ENCODE measurements at regions not wholly inside any gene's neighbourhood (a gene's known extent, or its start where the extent isn't known, plus 50 kb on each side); places are given as distances from the start of the nearest gene placed in this dataset.

DNA sequence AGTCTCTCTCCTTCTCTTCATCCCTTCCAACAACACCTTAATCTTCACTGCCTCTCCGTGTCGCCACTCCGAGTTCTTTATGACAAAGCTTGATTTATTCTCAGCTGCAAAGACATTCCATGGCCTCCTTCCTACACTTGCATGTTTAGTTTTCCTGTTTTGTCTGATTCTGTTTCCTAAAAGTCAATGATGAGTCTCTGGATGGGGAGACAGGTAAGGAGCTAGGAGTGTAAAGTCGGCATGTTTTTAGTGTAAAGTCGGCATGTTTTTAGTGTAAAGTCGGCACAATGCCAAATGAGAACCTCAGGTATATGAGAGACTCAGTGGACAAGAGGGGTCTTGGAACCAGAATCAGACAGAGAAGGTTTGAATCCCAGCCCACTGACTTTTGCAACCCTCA, 362.3 kb upstream of the EEF2KMT start:
- Histone ChIP-seq H3K4me3 (ENCODE audit: low read length in 2 of 2) (no peak overlapping the region), H3K9ac (ENCODE audit: low read length in 2 of 2) (no peak overlapping the region), H3K27me3 (ENCODE audit: control insufficient read depth in 1 of 2, insufficient read depth in 2 of 2, low read length in 2 of 2) (peaks cover 2 to 3% of the 10 kb centered on the region in 2 donors), H3K9me3 (ENCODE audit: control insufficient read depth in 2 of 2, low read length in 2 of 2) (peaks cover 0 to 3% of the 10 kb centered on the region in 2 donors), H3K36me3 (ENCODE audit: control insufficient read depth in 2 of 2, insufficient read depth in 2 of 2, low read length in 2 of 2) (no peaks in the 10 kb centered on the region), H3K27ac (ENCODE audit: low read length) (no peak overlapping the region), H3K4me1 (ENCODE audit: control insufficient read depth, insufficient read depth, low read length) (no peaks in the 10 kb centered on the region)

GRCh38 chr16:5455110-5455509, 357.5 kb upstream of the EEF2KMT start:
- Histone ChIP-seq H3K4me3 (ENCODE audit: low read length in 2 of 2) (no peak overlapping the region), H3K9ac (ENCODE audit: low read length in 2 of 2) (no peak overlapping the region), H3K27me3 (ENCODE audit: control insufficient read depth in 1 of 2, insufficient read depth in 2 of 2, low read length in 2 of 2) (peaks cover 2 to 3% of the 10 kb centered on the region in 2 donors), H3K36me3 (ENCODE audit: control insufficient read depth in 2 of 2, insufficient read depth in 2 of 2, low read length in 2 of 2) (no peaks in the 10 kb centered on the region), H3K27ac (ENCODE audit: low read length) (no peak overlapping the region), H3K4me1 (ENCODE audit: control insufficient read depth, insufficient read depth, low read length) (no peaks in the 10 kb centered on the region), H3K9me3 (ENCODE audit: control insufficient read depth in 2 of 2, low read length in 2 of 2) (peaks cover 0 to 3% of the 10 kb centered on the region in 2 donors)

- Histone ChIP-seq H3K27me3 (ENCODE audit: control insufficient read depth in 1 of 2, insufficient read depth in 2 of 2, low read length in 2 of 2) (peaks cover 0 to 2% of the 10 kb centered on the region in 2 donors), H3K9ac (ENCODE audit: low read length in 2 of 2) (no peak overlapping the region), H3K9me3 (ENCODE audit: control insufficient read depth in 2 of 2, low read length in 2 of 2) (peaks cover 0 to 3% of the 10 kb centered on the region in 2 donors), H3K4me1 (ENCODE audit: control insufficient read depth, insufficient read depth, low read length) (no peaks in the 10 kb centered on the region), H3K27ac (ENCODE audit: low read length) (no peak overlapping the region), H3K36me3 (ENCODE audit: control insufficient read depth in 2 of 2, insufficient read depth in 2 of 2, low read length in 2 of 2) (no peaks in the 10 kb centered on the region), H3K4me3 (ENCODE audit: low read length in 2 of 2) (no peak overlapping the region)
Measured at GRCh38 chr16:5454349-5454748, 356.8 kb upstream of the EEF2KMT start.

- no peak overlapping the region for H3K27ac ChIP-seq (ENCODE audit: low read length)
- H3K4me3 ChIP-seq (ENCODE audit: low read length in 2 of 2) = no peak overlapping the region
- H3K9me3 ChIP-seq (ENCODE audit: control insufficient read depth in 2 of 2, low read length in 2 of 2) = no peaks in the 10 kb centered on the region
- no peaks in the 10 kb centered on the region for H3K36me3 ChIP-seq (ENCODE audit: control insufficient read depth in 2 of 2, insufficient read depth in 2 of 2, low read length in 2 of 2)
- no peak overlapping the region for H3K9ac ChIP-seq (ENCODE audit: low read length in 2 of 2)
- no peaks in the 10 kb centered on the region for H3K27me3 ChIP-seq (ENCODE audit: control insufficient read depth in 1 of 2, insufficient read depth in 2 of 2, low read length in 2 of 2)
- H3K4me1 ChIP-seq (ENCODE audit: control insufficient read depth, insufficient read depth, low read length) = no peaks in the 10 kb centered on the region
Measured at GRCh38 chr16:5451641-5452040, 354.0 kb upstream of the EEF2KMT start.

GRCh38 chr16:5450409-5451104, 353.0 kb upstream of the EEF2KMT start:
- no peaks in the 10 kb centered on the region for H3K27me3 ChIP-seq (ENCODE audit: control insufficient read depth in 1 of 2, insufficient read depth in 2 of 2, low read length in 2 of 2)
- no peaks in the 10 kb centered on the region for H3K36me3 ChIP-seq (ENCODE audit: control insufficient read depth in 2 of 2, insufficient read depth in 2 of 2, low read length in 2 of 2)
- no peaks in the 10 kb centered on the region for H3K4me1 ChIP-seq (ENCODE audit: control insufficient read depth, insufficient read depth, low read length)
- H3K9ac ChIP-seq (ENCODE audit: low read length in 2 of 2) = no peak overlapping the region
- no peaks in the 10 kb centered on the region for H3K9me3 ChIP-seq (ENCODE audit: control insufficient read depth in 2 of 2, low read length in 2 of 2)
- no peak overlapping the region for H3K27ac ChIP-seq (ENCODE audit: low read length)
- H3K4me3 ChIP-seq (ENCODE audit: low read length in 2 of 2) = no peak overlapping the region

DNA sequence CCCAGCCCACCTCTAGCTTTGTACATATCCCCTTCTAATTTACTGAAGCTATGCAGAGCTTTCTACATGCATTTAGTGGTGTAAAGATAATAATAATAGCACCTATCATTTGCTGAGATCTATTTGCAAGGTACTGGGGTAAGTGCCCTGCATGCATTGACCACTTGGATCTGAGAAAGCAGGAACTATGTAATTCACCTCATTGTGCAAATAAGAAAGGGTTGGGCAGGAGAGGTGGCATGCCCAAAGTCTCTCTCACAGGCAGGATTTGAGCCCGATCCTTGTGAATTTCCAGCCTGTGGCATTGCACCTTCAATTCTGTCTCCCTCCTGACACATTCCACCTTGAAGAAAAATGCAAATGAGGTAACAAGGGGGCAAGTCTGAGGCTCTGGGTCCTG, 352.3 kb upstream of the EEF2KMT start:
- no peaks in the 10 kb centered on the region for H3K36me3 ChIP-seq (ENCODE audit: control insufficient read depth in 2 of 2, insufficient read depth in 2 of 2, low read length in 2 of 2)
- H3K4me3 ChIP-seq (ENCODE audit: low read length in 2 of 2) = no peak overlapping the region
- no peak overlapping the region for H3K27ac ChIP-seq (ENCODE audit: low read length)
- H3K9me3 ChIP-seq (ENCODE audit: control insufficient read depth in 2 of 2, low read length in 2 of 2) = no peaks in the 10 kb centered on the region
- H3K27me3 ChIP-seq (ENCODE audit: control insufficient read depth in 1 of 2, insufficient read depth in 2 of 2, low read length in 2 of 2) = no peaks in the 10 kb centered on the region
- no peaks in the 10 kb centered on the region for H3K4me1 ChIP-seq (ENCODE audit: control insufficient read depth, insufficient read depth, low read length)
- no peak overlapping the region for H3K9ac ChIP-seq (ENCODE audit: low read length in 2 of 2)

DNA sequence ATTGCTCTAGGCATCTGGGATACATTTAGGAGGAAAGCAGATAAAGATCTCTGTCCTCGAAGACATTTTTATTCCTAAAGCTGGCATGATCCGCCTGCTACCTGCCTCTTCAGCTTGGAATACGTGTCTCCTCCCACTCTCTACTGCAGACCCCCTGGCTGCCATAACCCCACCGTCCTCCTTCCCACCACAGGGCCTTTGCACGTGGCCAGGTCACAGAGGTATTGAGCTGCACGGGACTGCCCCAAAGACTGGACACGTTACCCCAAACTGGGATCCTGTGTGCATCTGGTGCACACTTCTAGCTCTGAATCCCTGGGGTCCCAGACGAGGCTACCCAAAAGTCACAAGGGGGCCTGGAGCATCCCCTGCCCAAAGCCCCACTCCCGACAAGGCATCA, 351.2 kb upstream of the EEF2KMT start:
- Histone ChIP-seq H3K4me3 (ENCODE audit: low read length in 2 of 2) (no peak overlapping the region), H3K4me1 (ENCODE audit: control insufficient read depth, insufficient read depth, low read length) (no peaks in the 10 kb centered on the region), H3K9ac (ENCODE audit: low read length in 2 of 2) (no peak overlapping the region), H3K9me3 (ENCODE audit: control insufficient read depth in 2 of 2, low read length in 2 of 2) (peaks cover 0 to 3% of the 10 kb centered on the region in 2 donors), H3K27ac (ENCODE audit: low read length) (no peak overlapping the region), H3K36me3 (ENCODE audit: control insufficient read depth in 2 of 2, insufficient read depth in 2 of 2, low read length in 2 of 2) (no peaks in the 10 kb centered on the region), H3K27me3 (ENCODE audit: control insufficient read depth in 1 of 2, insufficient read depth in 2 of 2, low read length in 2 of 2) (no peaks in the 10 kb centered on the region)

- H3K4me3 ChIP-seq (ENCODE audit: low read length in 2 of 2) = no peak overlapping the region
Measured at GRCh38 chr16:5447734-5448133, 350.1 kb upstream of the EEF2KMT start.

GRCh38 chr16:5446623-5447240, 349.1 kb upstream of the EEF2KMT start:
- Histone ChIP-seq H3K9me3 (ENCODE audit: control insufficient read depth in 2 of 2, low read length in 2 of 2) (peaks cover 0 to 3% of the 10 kb centered on the region in 2 donors), H3K4me1 (ENCODE audit: control insufficient read depth, insufficient read depth, low read length) (no peaks in the 10 kb centered on the region)

More at GRCh38 chr16:5447734-5448133, 350.1 kb upstream of the EEF2KMT start:
- Histone ChIP-seq H3K9ac (ENCODE audit: low read length in 2 of 2) (no peak overlapping the region), H3K27ac (ENCODE audit: low read length) (no peak overlapping the region), H3K36me3 (ENCODE audit: control insufficient read depth in 2 of 2, insufficient read depth in 2 of 2, low read length in 2 of 2) (no peaks in the 10 kb centered on the region), H3K9me3 (ENCODE audit: control insufficient read depth in 2 of 2, low read length in 2 of 2) (peaks cover 0 to 3% of the 10 kb centered on the region in 2 donors), H3K27me3 (ENCODE audit: control insufficient read depth in 1 of 2, insufficient read depth in 2 of 2, low read length in 2 of 2) (no peaks in the 10 kb centered on the region), H3K4me1 (ENCODE audit: control insufficient read depth, insufficient read depth, low read length) (no peaks in the 10 kb centered on the region)

GRCh38 chr16:5444189-5444588, 346.6 kb upstream of the EEF2KMT start:
- no peak overlapping the region for H3K9ac ChIP-seq (ENCODE audit: low read length in 2 of 2)
- H3K4me3 ChIP-seq (ENCODE audit: low read length in 2 of 2) = no peak overlapping the region
- peaks cover 0 to 3% of the 10 kb centered on the region in 2 donors for H3K9me3 ChIP-seq (ENCODE audit: control insufficient read depth in 2 of 2, low read length in 2 of 2)
- no peaks in the 10 kb centered on the region for H3K27me3 ChIP-seq (ENCODE audit: control insufficient read depth in 1 of 2, insufficient read depth in 2 of 2, low read length in 2 of 2)
- H3K36me3 ChIP-seq (ENCODE audit: control insufficient read depth in 2 of 2, insufficient read depth in 2 of 2, low read length in 2 of 2) = no peaks in the 10 kb centered on the region
- no peak overlapping the region for H3K27ac ChIP-seq (ENCODE audit: low read length)
- no peaks in the 10 kb centered on the region for H3K4me1 ChIP-seq (ENCODE audit: control insufficient read depth, insufficient read depth, low read length)

More at GRCh38 chr16:5446623-5447240, 349.1 kb upstream of the EEF2KMT start:
- Histone ChIP-seq H3K4me3 (ENCODE audit: low read length in 2 of 2) (no peak overlapping the region), H3K27me3 (ENCODE audit: control insufficient read depth in 1 of 2, insufficient read depth in 2 of 2, low read length in 2 of 2) (no peaks in the 10 kb centered on the region), H3K36me3 (ENCODE audit: control insufficient read depth in 2 of 2, insufficient read depth in 2 of 2, low read length in 2 of 2) (no peaks in the 10 kb centered on the region), H3K9ac (ENCODE audit: low read length in 2 of 2) (no peak overlapping the region), H3K27ac (ENCODE audit: low read length) (no peak overlapping the region)

GRCh38 chr16:5442986-5443385, 345.4 kb upstream of the EEF2KMT start:
- Histone ChIP-seq H3K4me3 (ENCODE audit: low read length in 2 of 2) (no peak overlapping the region), H3K36me3 (ENCODE audit: control insufficient read depth in 2 of 2, insufficient read depth in 2 of 2, low read length in 2 of 2) (no peaks in the 10 kb centered on the region), H3K4me1 (ENCODE audit: control insufficient read depth, insufficient read depth, low read length) (no peaks in the 10 kb centered on the region), H3K9me3 (ENCODE audit: control insufficient read depth in 2 of 2, low read length in 2 of 2) (peaks cover 0 to 3% of the 10 kb centered on the region in 2 donors), H3K9ac (ENCODE audit: low read length in 2 of 2) (no peak overlapping the region), H3K27ac (ENCODE audit: low read length) (no peak overlapping the region), H3K27me3 (ENCODE audit: control insufficient read depth in 1 of 2, insufficient read depth in 2 of 2, low read length in 2 of 2) (no peaks in the 10 kb centered on the region)
